ENCODE measurements at regions not wholly inside any gene's neighbourhood (a gene's known extent, or its start where the extent isn't known, plus 50 kb on each side); places are given as distances from the start of the nearest gene placed in this dataset.
"Not testable (repeated sequence)": the region's sequence is repeated elsewhere in the genome, so short reads cannot be mapped to it uniquely, and the experiment has no call there.

- H3K9me3 ChIP-seq (ENCODE audit: control insufficient read depth in 3 of 3, low read length in 3 of 3); H3K4me3 ChIP-seq (ENCODE audit: low read length in 3 of 3); H3K4me1 ChIP-seq (ENCODE audit: control insufficient read depth in 3 of 3, insufficient read depth in 3 of 3, low read length in 3 of 3); H3K27ac ChIP-seq (ENCODE audit: low read depth, low read length); H3K27me3 ChIP-seq (ENCODE audit: control insufficient read depth in 3 of 3, insufficient read depth in 3 of 3, low read length in 3 of 3); H3K9ac ChIP-seq (ENCODE audit: low read depth in 1 of 3, low read length in 3 of 3); H3K36me3 ChIP-seq (ENCODE audit: control insufficient read depth in 3 of 3, insufficient read depth in 3 of 3, low read length in 3 of 3): not testable (repeated sequence)
Measured at GRCh38 chr5:163280897-163281296, 156.5 kb upstream of the CCNG1 start.

GRCh38 chr5:163281512-163281911 lies 155.9 kb upstream of the CCNG1 start:
- no peak overlapping the region for H3K27ac ChIP-seq (ENCODE audit: low read depth, low read length)
- H3K4me1 ChIP-seq (ENCODE audit: control insufficient read depth in 3 of 3, insufficient read depth in 3 of 3, low read length in 3 of 3): no peaks in the 10 kb centered on the region
- H3K36me3 ChIP-seq (ENCODE audit: control insufficient read depth in 3 of 3, insufficient read depth in 3 of 3, low read length in 3 of 3): no peaks in the 10 kb centered on the region
- no peak overlapping the region for H3K9ac ChIP-seq (ENCODE audit: low read depth in 1 of 3, low read length in 3 of 3)
- H3K27me3 ChIP-seq (ENCODE audit: control insufficient read depth in 3 of 3, insufficient read depth in 3 of 3, low read length in 3 of 3): no peaks in the 10 kb centered on the region
- no peak overlapping the region for H3K4me3 ChIP-seq (ENCODE audit: low read length in 3 of 3)
- H3K9me3 ChIP-seq (ENCODE audit: control insufficient read depth in 3 of 3, low read length in 3 of 3): no peaks in the 10 kb centered on the region

GRCh38 chr5:163293836-163294235 lies 143.6 kb upstream of the CCNG1 start:
- H3K27me3 ChIP-seq (ENCODE audit: control insufficient read depth in 3 of 3, insufficient read depth in 3 of 3, low read length in 3 of 3): no peaks in the 10 kb centered on the region
- no peaks in the 10 kb centered on the region for H3K4me1 ChIP-seq (ENCODE audit: control insufficient read depth in 3 of 3, insufficient read depth in 3 of 3, low read length in 3 of 3)
- no peaks in the 10 kb centered on the region for H3K9me3 ChIP-seq (ENCODE audit: control insufficient read depth in 3 of 3, low read length in 3 of 3)
- H3K27ac ChIP-seq (ENCODE audit: low read depth, low read length): no peak overlapping the region
- no peak overlapping the region for H3K9ac ChIP-seq (ENCODE audit: low read depth in 1 of 3, low read length in 3 of 3)
- no peak overlapping the region for H3K4me3 ChIP-seq (ENCODE audit: low read length in 3 of 3)
- H3K36me3 ChIP-seq (ENCODE audit: control insufficient read depth in 3 of 3, insufficient read depth in 3 of 3, low read length in 3 of 3): no peaks in the 10 kb centered on the region

- H3K27ac ChIP-seq (ENCODE audit: low read depth, low read length): no peak overlapping the region
- H3K4me3 ChIP-seq (ENCODE audit: low read length in 3 of 3): no peak overlapping the region
- no peaks in the 10 kb centered on the region for H3K9me3 ChIP-seq (ENCODE audit: control insufficient read depth in 3 of 3, low read length in 3 of 3)
- H3K36me3 ChIP-seq (ENCODE audit: control insufficient read depth in 3 of 3, insufficient read depth in 3 of 3, low read length in 3 of 3): no peaks in the 10 kb centered on the region
- no peaks in the 10 kb centered on the region for H3K4me1 ChIP-seq (ENCODE audit: control insufficient read depth in 3 of 3, insufficient read depth in 3 of 3, low read length in 3 of 3)
- H3K9ac ChIP-seq (ENCODE audit: low read depth in 1 of 3, low read length in 3 of 3): no peak overlapping the region
- H3K27me3 ChIP-seq (ENCODE audit: control insufficient read depth in 3 of 3, insufficient read depth in 3 of 3, low read length in 3 of 3): no peaks in the 10 kb centered on the region
Measured at GRCh38 chr5:163303718-163304117, 133.7 kb upstream of the CCNG1 start.

- Histone ChIP-seq H3K27ac (ENCODE audit: low read depth, low read length) (no peak overlapping the region), H3K9me3 (ENCODE audit: control insufficient read depth in 3 of 3, low read length in 3 of 3) (no peaks in the 10 kb centered on the region)
Measured at GRCh38 chr5:163305655-163306054, 131.7 kb upstream of the CCNG1 start.

GRCh38 chr5:163306421-163306820 lies 131.0 kb upstream of the CCNG1 start:
- Histone ChIP-seq H3K4me3 (ENCODE audit: low read length in 3 of 3) (no peak overlapping the region), H3K27me3 (ENCODE audit: control insufficient read depth in 3 of 3, insufficient read depth in 3 of 3, low read length in 3 of 3) (no peaks in the 10 kb centered on the region), H3K9ac (ENCODE audit: low read depth in 1 of 3, low read length in 3 of 3) (no peak overlapping the region), H3K9me3 (ENCODE audit: control insufficient read depth in 3 of 3, low read length in 3 of 3) (no peaks in the 10 kb centered on the region), H3K4me1 (ENCODE audit: control insufficient read depth in 3 of 3, insufficient read depth in 3 of 3, low read length in 3 of 3) (no peaks in the 10 kb centered on the region), H3K27ac (ENCODE audit: low read depth, low read length) (no peak overlapping the region), H3K36me3 (ENCODE audit: control insufficient read depth in 3 of 3, insufficient read depth in 3 of 3, low read length in 3 of 3) (no peaks in the 10 kb centered on the region)

More at GRCh38 chr5:163305655-163306054, 131.7 kb upstream of the CCNG1 start:
- Histone ChIP-seq H3K36me3 (ENCODE audit: control insufficient read depth in 3 of 3, insufficient read depth in 3 of 3, low read length in 3 of 3) (no peaks in the 10 kb centered on the region), H3K9ac (ENCODE audit: low read depth in 1 of 3, low read length in 3 of 3) (no peak overlapping the region), H3K27me3 (ENCODE audit: control insufficient read depth in 3 of 3, insufficient read depth in 3 of 3, low read length in 3 of 3) (no peaks in the 10 kb centered on the region), H3K4me3 (ENCODE audit: low read length in 3 of 3) (no peak overlapping the region), H3K4me1 (ENCODE audit: control insufficient read depth in 3 of 3, insufficient read depth in 3 of 3, low read length in 3 of 3) (no peaks in the 10 kb centered on the region)

GRCh38 chr5:163309914-163310313 lies 127.5 kb upstream of the CCNG1 start:
- Histone ChIP-seq H3K27me3 (ENCODE audit: control insufficient read depth in 3 of 3, insufficient read depth in 3 of 3, low read length in 3 of 3) (no peaks in the 10 kb centered on the region), H3K4me1 (ENCODE audit: control insufficient read depth in 3 of 3, insufficient read depth in 3 of 3, low read length in 3 of 3) (no peaks in the 10 kb centered on the region), H3K36me3 (ENCODE audit: control insufficient read depth in 3 of 3, insufficient read depth in 3 of 3, low read length in 3 of 3) (no peaks in the 10 kb centered on the region), H3K9me3 (ENCODE audit: control insufficient read depth in 3 of 3, low read length in 3 of 3) (no peaks in the 10 kb centered on the region), H3K9ac (ENCODE audit: low read depth in 1 of 3, low read length in 3 of 3) (no peak overlapping the region), H3K4me3 (ENCODE audit: low read length in 3 of 3) (no peak overlapping the region), H3K27ac (ENCODE audit: low read depth, low read length) (no peak overlapping the region)

GRCh38 chr5:163310997-163311396 lies 126.4 kb upstream of the CCNG1 start:
- H3K27ac ChIP-seq (ENCODE audit: low read depth, low read length): no peak overlapping the region
- no peak overlapping the region for H3K9ac ChIP-seq (ENCODE audit: low read depth in 1 of 3, low read length in 3 of 3)

GRCh38 chr5:163312598-163312997 lies 124.8 kb upstream of the CCNG1 start:
- no peaks in the 10 kb centered on the region for H3K36me3 ChIP-seq (ENCODE audit: control insufficient read depth in 3 of 3, insufficient read depth in 3 of 3, low read length in 3 of 3)
- no peak overlapping the region for H3K27ac ChIP-seq (ENCODE audit: low read depth, low read length)
- H3K9ac ChIP-seq (ENCODE audit: low read depth in 1 of 3, low read length in 3 of 3): no peak overlapping the region
- no peak overlapping the region for H3K4me3 ChIP-seq (ENCODE audit: low read length in 3 of 3)
- H3K9me3 ChIP-seq (ENCODE audit: control insufficient read depth in 3 of 3, low read length in 3 of 3): no peaks in the 10 kb centered on the region
- H3K4me1 ChIP-seq (ENCODE audit: control insufficient read depth in 3 of 3, insufficient read depth in 3 of 3, low read length in 3 of 3): no peaks in the 10 kb centered on the region
- no peaks in the 10 kb centered on the region for H3K27me3 ChIP-seq (ENCODE audit: control insufficient read depth in 3 of 3, insufficient read depth in 3 of 3, low read length in 3 of 3)

More at GRCh38 chr5:163310997-163311396, 126.4 kb upstream of the CCNG1 start:
- Histone ChIP-seq H3K4me3 (ENCODE audit: low read length in 3 of 3) (no peak overlapping the region), H3K9me3 (ENCODE audit: control insufficient read depth in 3 of 3, low read length in 3 of 3) (no peaks in the 10 kb centered on the region), H3K4me1 (ENCODE audit: control insufficient read depth in 3 of 3, insufficient read depth in 3 of 3, low read length in 3 of 3) (no peaks in the 10 kb centered on the region), H3K27me3 (ENCODE audit: control insufficient read depth in 3 of 3, insufficient read depth in 3 of 3, low read length in 3 of 3) (no peaks in the 10 kb centered on the region), H3K36me3 (ENCODE audit: control insufficient read depth in 3 of 3, insufficient read depth in 3 of 3, low read length in 3 of 3) (no peaks in the 10 kb centered on the region)

- H3K27ac ChIP-seq (ENCODE audit: low read depth, low read length); H3K36me3 ChIP-seq (ENCODE audit: control insufficient read depth in 3 of 3, insufficient read depth in 3 of 3, low read length in 3 of 3); H3K27me3 ChIP-seq (ENCODE audit: control insufficient read depth in 3 of 3, insufficient read depth in 3 of 3, low read length in 3 of 3); H3K9me3 ChIP-seq (ENCODE audit: control insufficient read depth in 3 of 3, low read length in 3 of 3); H3K9ac ChIP-seq (ENCODE audit: low read depth in 1 of 3, low read length in 3 of 3); H3K4me3 ChIP-seq (ENCODE audit: low read length in 3 of 3); H3K4me1 ChIP-seq (ENCODE audit: control insufficient read depth in 3 of 3, insufficient read depth in 3 of 3, low read length in 3 of 3): not testable (repeated sequence)
Measured at GRCh38 chr5:163313049-163313448, 124.3 kb upstream of the CCNG1 start.

GRCh38 chr5:163316374-163316773 lies 121.0 kb upstream of the CCNG1 start:
- not testable (repeated sequence) for H3K9me3 ChIP-seq (ENCODE audit: control insufficient read depth in 3 of 3, low read length in 3 of 3); H3K4me1 ChIP-seq (ENCODE audit: control insufficient read depth in 3 of 3, insufficient read depth in 3 of 3, low read length in 3 of 3); H3K27ac ChIP-seq (ENCODE audit: low read depth, low read length)

More at GRCh38 chr5:163316374-163316773, 121.0 kb upstream of the CCNG1 start:
- not testable (repeated sequence) for H3K4me3 ChIP-seq (ENCODE audit: low read length in 3 of 3); H3K9ac ChIP-seq (ENCODE audit: low read depth in 1 of 3, low read length in 3 of 3); H3K36me3 ChIP-seq (ENCODE audit: control insufficient read depth in 3 of 3, insufficient read depth in 3 of 3, low read length in 3 of 3); H3K27me3 ChIP-seq (ENCODE audit: control insufficient read depth in 3 of 3, insufficient read depth in 3 of 3, low read length in 3 of 3)
